IPS-11a (cell line): ENCODE measurements at regions not wholly inside any gene's neighbourhood (a gene's known extent, or its start where the extent isn't known, plus 50 kb on each side); places are given as distances from the start of the nearest gene placed in this dataset.
"Not testable (repeated sequence)": the region's sequence is repeated elsewhere in the genome, so short reads cannot be mapped to it uniquely, and the experiment has no call there.

Experiments used
- H3K4me3 ChIP-seq: one replicate; pipeline ENCODE4 v1.5.1; 2013; ENCODE audit warnings: low read depth, low read length, control low read depth

GRCh38 chr9:82763656-82764055, 299.3 kb downstream of the RASEF start:
- H3K4me3 ChIP-seq: no peak overlapping the region

GRCh38 chr9:82764061-82764668, 298.8 kb downstream of the RASEF start:
- H3K4me3 ChIP-seq: no peak overlapping the region

GRCh38 chr9:82774707-82775231, 288.2 kb downstream of the RASEF start:
- H3K4me3 ChIP-seq: not testable (repeated sequence)

- no peak overlapping the region for H3K4me3 ChIP-seq
Observed at GRCh38 chr9:82776508-82776907, 286.4 kb downstream of the RASEF start.

GRCh38 chr9:82777366-82777765, 285.6 kb downstream of the RASEF start:
- no peak overlapping the region for H3K4me3 ChIP-seq

GRCh38 chr9:82778923-82779322, 284.0 kb downstream of the RASEF start:
- not testable (repeated sequence) for H3K4me3 ChIP-seq

GRCh38 chr9:82780017-82780416, 282.9 kb downstream of the RASEF start:
- no peak overlapping the region for H3K4me3 ChIP-seq

GRCh38 chr9:82781921-82782392, 281.0 kb downstream of the RASEF start:
- H3K4me3 ChIP-seq: no peak overlapping the region

GRCh38 chr9:82783045-82783444, 279.9 kb downstream of the RASEF start:
- H3K4me3 ChIP-seq: no peak overlapping the region

- no peak overlapping the region for H3K4me3 ChIP-seq
Observed at GRCh38 chr9:82784589-82784988, 278.4 kb downstream of the RASEF start.

GRCh38 chr9:82789155-82789824, 273.7 kb downstream of the RASEF start:
- no peak overlapping the region for H3K4me3 ChIP-seq

GRCh38 chr9:82790875-82791274, 272.1 kb downstream of the RASEF start:
- H3K4me3 ChIP-seq: no peak overlapping the region

GRCh38 chr9:82791692-82792091, 271.2 kb downstream of the RASEF start:
- no peak overlapping the region for H3K4me3 ChIP-seq

- H3K4me3 ChIP-seq: no peak overlapping the region
Observed at GRCh38 chr9:82797534-82797933, 265.4 kb downstream of the RASEF start.

- H3K4me3 ChIP-seq: no peak overlapping the region
Observed at GRCh38 chr9:82799286-82799685, 263.7 kb downstream of the RASEF start.

- H3K4me3 ChIP-seq: no peak overlapping the region
Observed at GRCh38 chr9:82805027-82805426, 257.9 kb downstream of the RASEF start.

GRCh38 chr9:82808478-82808877, 254.5 kb downstream of the RASEF start:
- no peak overlapping the region for H3K4me3 ChIP-seq

GRCh38 chr9:82810915-82811314, 252.0 kb downstream of the RASEF start:
- H3K4me3 ChIP-seq: no peak overlapping the region

- no peak overlapping the region for H3K4me3 ChIP-seq
Observed at GRCh38 chr9:82819260-82819659, 243.7 kb downstream of the RASEF start.

- no peak overlapping the region for H3K4me3 ChIP-seq
Observed at GRCh38 chr9:82820186-82820585, 242.8 kb downstream of the RASEF start.

- H3K4me3 ChIP-seq: no peak overlapping the region
Observed at GRCh38 chr9:82829818-82830217, 233.1 kb downstream of the RASEF start.

GRCh38 chr9:82865524-82865923, 197.4 kb downstream of the RASEF start:
- H3K4me3 ChIP-seq: no peak overlapping the region
